HEK293 (cell line): ENCODE measurements at regions not wholly inside any gene's neighbourhood (a gene's known extent, or its start where the extent isn't known, plus 50 kb on each side); places are given as distances from the start of the nearest gene placed in this dataset.

ENCODE experiments used
- CTCF ChIA-PET: fragments of 350-600 bp; formaldehyde crosslinking; extraction: SDS; loops from one replicate; lab custom pipeline; 2021; ENCODE audit warnings: antibody characterized with exemption; lab: Yijun Ruan, JAX
- POLR2A ChIA-PET: fragments of 300-600 bp; formaldehyde crosslinking; extraction: SDS; loops from one replicate; lab custom pipeline; 2020; ENCODE audit warnings: antibody characterized with exemption, inconsistent platforms; lab: Yijun Ruan, JAX
- H3K27ac ChIP-seq: fragments of 200-500 bp; sonication (Bioruptor generic); 2 replicates; pipeline ENCODE4 v1.5.1; 2014; ENCODE audit warnings: low read depth, low read length, control low read depth, inconsistent platforms; ENCODE audit errors: extremely low read depth
- H3K36me3 ChIP-seq, 2 experiments: fragments of 200-500 bp in 1 of 2; sonication (Bioruptor generic) in 1 of 2; 1 replicate in 1 of 2; 2 replicates in 1 of 2; pipeline ENCODE4 v1.5.1; 2014 to 2017; ENCODE audit warnings: inconsistent platforms in 2 of 2, low read length in 2 of 2; ENCODE audit not compliant: control insufficient read depth in 2 of 2, insufficient read depth in 1 of 2
- H3K4me1 ChIP-seq: fragments of 200-500 bp; sonication (Bioruptor generic); 2 replicates; pipeline ENCODE4 v1.5.1; 2014; ENCODE audit warnings: mild to moderate bottlenecking, low read length, inconsistent platforms; ENCODE audit not compliant: control insufficient read depth, insufficient read depth
- H3K4me3 ChIP-seq: 2 replicates; pipeline ENCODE4 v1.5.1; 2011; ENCODE audit warnings: low read depth, mild to moderate bottlenecking, control low read depth, low read length, moderate library complexity
- H3K9me3 ChIP-seq: fragments of 200-500 bp; sonication (Bioruptor generic); 2 replicates; pipeline ENCODE4 v1.5.1; 2014; ENCODE audit warnings: low read depth, low read length, inconsistent platforms; ENCODE audit not compliant: control insufficient read depth, insufficient read depth
- GFI1B ChIP-seq: fragments of 450-650 bp; formaldehyde crosslinking; IDR thresholded peaks from 2 replicates; pipeline ENCODE4 v1.5.1; 2016; ENCODE audit warnings: missing biosample characterization, missing genetic modification characterization
- KLF1 ChIP-seq: fragments of 450-650 bp; formaldehyde crosslinking; IDR thresholded peaks from 2 replicates; pipeline ENCODE4 v1.5.1; 2016; ENCODE audit warnings: missing biosample characterization, missing genetic modification characterization
- OVOL3 ChIP-seq: fragments of 450-650 bp; formaldehyde crosslinking; IDR thresholded peaks from 2 replicates; pipeline ENCODE4 v1.5.1; 2016; ENCODE audit warnings: missing biosample characterization, missing genetic modification characterization
- PRDM10 ChIP-seq: fragments of 450-650 bp; formaldehyde crosslinking; IDR thresholded peaks from 2 replicates; pipeline ENCODE4 v1.5.1; 2016; ENCODE audit warnings: missing biosample characterization, missing genetic modification characterization
- PRDM4 ChIP-seq: fragments of 450-650 bp; formaldehyde crosslinking; IDR thresholded peaks from 2 replicates; pipeline ENCODE4 v1.5.1; 2017; ENCODE audit warnings: missing biosample characterization, missing genetic modification characterization
- TCF7L2 ChIP-seq: IDR thresholded peaks from 2 replicates; pipeline ENCODE4 v1.6.1; 2011; ENCODE audit warnings: low read depth, mild to moderate bottlenecking, inconsistent platforms, low read length, moderate library complexity, borderline replicate concordance
- ZBTB10 ChIP-seq: fragments of 450-650 bp; formaldehyde crosslinking; IDR thresholded peaks from 2 replicates; pipeline ENCODE4 v1.5.1; 2016; ENCODE audit warnings: missing biosample characterization, missing genetic modification characterization
- ZBTB11 ChIP-seq: fragments of 450-650 bp; formaldehyde crosslinking; conservative IDR thresholded peaks from 2 replicates; pipeline ENCODE4 v1.5.1; 2016; ENCODE audit warnings: low read depth, missing biosample characterization, missing genetic modification characterization
- ZFHX2 ChIP-seq: fragments of 450-650 bp; formaldehyde crosslinking; conservative IDR thresholded peaks from 2 replicates; pipeline ENCODE4 v1.5.1; 2016; ENCODE audit warnings: missing biosample characterization, missing genetic modification characterization
- ZNF138 ChIP-seq: fragments of 450-650 bp; formaldehyde crosslinking; IDR thresholded peaks from 2 replicates; pipeline ENCODE4 v1.5.1; 2016; ENCODE audit warnings: missing biosample characterization, missing genetic modification characterization, borderline replicate concordance
- ZNF16 ChIP-seq: fragments of 450-650 bp; formaldehyde crosslinking; IDR thresholded peaks from 2 replicates; pipeline ENCODE4 v1.5.1; 2016; ENCODE audit warnings: low read depth, missing biosample characterization, missing genetic modification characterization
- ZNF324 ChIP-seq: fragments of 450-650 bp; formaldehyde crosslinking; IDR thresholded peaks from 2 replicates; pipeline ENCODE4 v1.5.1; 2016; ENCODE audit warnings: missing biosample characterization, missing genetic modification characterization
- ZNF501 ChIP-seq: fragments of 450-650 bp; formaldehyde crosslinking; IDR thresholded peaks from 2 replicates; pipeline ENCODE4 v1.5.1; 2016; ENCODE audit warnings: missing biosample characterization, missing genetic modification characterization
- ZNF600 ChIP-seq: fragments of 450-650 bp; formaldehyde crosslinking; IDR thresholded peaks from 2 replicates; pipeline ENCODE4 v1.5.1; 2016; ENCODE audit warnings: missing biosample characterization, missing genetic modification characterization
- ZNF670 ChIP-seq: fragments of 450-650 bp; formaldehyde crosslinking; IDR thresholded peaks from 2 replicates; pipeline ENCODE4 v1.5.1; 2016; ENCODE audit warnings: missing biosample characterization, missing genetic modification characterization, low read depth
- ZNF768 ChIP-seq: fragments of 450-650 bp; formaldehyde crosslinking; IDR thresholded peaks from 2 replicates; pipeline ENCODE4 v1.5.1; 2018; ENCODE audit warnings: missing biosample characterization, mild to moderate bottlenecking, missing genetic modification characterization
- ZNF776 ChIP-seq: fragments of 450-650 bp; formaldehyde crosslinking; IDR thresholded peaks from 2 replicates; pipeline ENCODE4 v1.5.0; 2017; ENCODE audit warnings: missing biosample characterization, missing genetic modification characterization, borderline replicate concordance
- TF ChIP-seq, protein P1 (sequence below): fragments of 450-650 bp; formaldehyde crosslinking; IDR thresholded peaks from 2 replicates; pipeline ENCODE4 v1.5.1; 2017; ENCODE audit warnings: missing biosample characterization, missing genetic modification characterization

DNA sequence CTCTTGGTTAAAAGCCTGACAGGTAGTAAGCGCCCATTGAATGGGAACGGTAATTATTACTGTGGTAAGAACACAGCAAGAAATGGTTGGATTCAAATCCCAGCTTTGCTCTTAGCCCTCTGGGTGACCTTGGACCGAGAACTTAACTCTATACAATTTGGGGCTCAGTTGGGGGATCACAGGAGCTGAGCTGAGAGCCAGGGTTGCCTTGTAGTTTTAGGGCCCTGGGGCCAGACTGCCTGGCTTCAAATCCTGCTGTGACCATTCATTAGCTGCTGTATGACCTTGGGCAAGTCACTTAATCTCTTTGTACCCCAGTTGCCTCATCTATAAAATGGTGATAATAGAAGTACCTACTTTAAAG is 87.4 kb upstream of the SH3PXD2B start (continued):
- no peak for TF ChIP-seq PRDM10 (tag by site-specific recombination)
- TF ChIP-seq ZNF768 (tag by site-specific recombination): no peak
- no peak for TF ChIP-seq ZFHX2
- no peak for TF ChIP-seq GFI1B (tag by site-specific recombination)

GRCh38 chr5:172541099-172541772 is 86.9 kb upstream of the SH3PXD2B start:
- POLR2A ChIA-PET: interaction anchor here (0.6 kb wide), 1 partner anchor 116 kb away, joined by 3 read pairs; no protein-coding TSS in a partner anchor
- Histone ChIP-seq H3K4me3 (no peak overlapping the region), H3K27ac (no peak overlapping the region), H3K9me3 (no peaks in the 10 kb centered on the region), H3K36me3 (no peaks in the 10 kb centered on the region), H3K4me1 (no peaks in the 10 kb centered on the region)
- no peak for TF ChIP-seq ZNF324 (tag by site-specific recombination)
- TF ChIP-seq ZNF776: no peak
- TF ChIP-seq ZNF600 (tag by site-specific recombination): no peak
- no peak for TF ChIP-seq ZNF138 (tag by site-specific recombination)
- no peak for TF ChIP-seq ZNF670 (tag by site-specific recombination)
- TF ChIP-seq, protein P1, sequence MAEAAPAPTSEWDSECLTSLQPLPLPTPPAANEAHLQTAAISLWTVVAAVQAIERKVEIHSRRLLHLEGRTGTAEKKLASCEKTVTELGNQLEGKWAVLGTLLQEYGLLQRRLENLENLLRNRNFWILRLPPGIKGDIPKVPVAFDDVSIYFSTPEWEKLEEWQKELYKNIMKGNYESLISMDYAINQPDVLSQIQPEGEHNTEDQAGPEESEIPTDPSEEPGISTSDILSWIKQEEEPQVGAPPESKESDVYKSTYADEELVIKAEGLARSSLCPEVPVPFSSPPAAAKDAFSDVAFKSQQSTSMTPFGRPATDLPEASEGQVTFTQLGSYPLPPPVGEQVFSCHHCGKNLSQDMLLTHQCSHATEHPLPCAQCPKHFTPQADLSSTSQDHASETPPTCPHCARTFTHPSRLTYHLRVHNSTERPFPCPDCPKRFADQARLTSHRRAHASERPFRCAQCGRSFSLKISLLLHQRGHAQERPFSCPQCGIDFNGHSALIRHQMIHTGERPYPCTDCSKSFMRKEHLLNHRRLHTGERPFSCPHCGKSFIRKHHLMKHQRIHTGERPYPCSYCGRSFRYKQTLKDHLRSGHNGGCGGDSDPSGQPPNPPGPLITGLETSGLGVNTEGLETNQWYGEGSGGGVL (tag by site-specific recombination): no peak
- TF ChIP-seq TCF7L2: no peak
- no peak for TF ChIP-seq ZNF16
- no peak for TF ChIP-seq PRDM4
- no peak for TF ChIP-seq OVOL3 (tag by site-specific recombination)
- TF ChIP-seq KLF1 (tag by site-specific recombination): no peak
- TF ChIP-seq ZNF501 (tag by site-specific recombination): no peak
- TF ChIP-seq ZBTB11 (tag by site-specific recombination): no peak
- no peak for TF ChIP-seq ZBTB10 (tag by site-specific recombination)
- TF ChIP-seq, all 188 proteins: peak for 0
- CTCF ChIA-PET: interaction anchor here (0.6 to 1.2 kb wide), 2 partner anchors 25 to 156 kb away, joined by 3 read pairs; no protein-coding TSS in a partner anchor
